ENCODE measurements at regions not wholly inside any gene's neighbourhood (a gene's known extent, or its start where the extent isn't known, plus 50 kb on each side); places are given as distances from the start of the nearest gene placed in this dataset.

DNA sequence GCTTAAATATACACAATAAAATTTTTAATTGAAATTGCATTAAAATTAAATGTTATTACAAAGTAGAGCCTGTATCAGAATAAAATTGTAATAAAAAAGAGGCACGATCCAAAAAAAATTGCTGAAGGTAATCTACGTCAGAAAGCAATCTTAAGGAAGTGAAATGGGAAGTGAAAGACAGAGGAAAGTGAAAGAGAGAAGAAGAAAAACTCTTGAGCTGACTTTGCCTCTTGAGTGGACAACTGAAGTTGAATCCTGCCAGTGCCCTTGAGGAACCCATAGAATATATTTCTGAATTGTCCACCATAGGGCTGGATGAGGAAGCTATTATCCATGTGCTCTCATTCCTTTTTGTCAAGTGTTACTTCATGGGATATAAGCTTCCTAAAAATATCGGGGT, 285.1 kb upstream of the STAC start:
- TF ChIP-seq, protein P1, sequence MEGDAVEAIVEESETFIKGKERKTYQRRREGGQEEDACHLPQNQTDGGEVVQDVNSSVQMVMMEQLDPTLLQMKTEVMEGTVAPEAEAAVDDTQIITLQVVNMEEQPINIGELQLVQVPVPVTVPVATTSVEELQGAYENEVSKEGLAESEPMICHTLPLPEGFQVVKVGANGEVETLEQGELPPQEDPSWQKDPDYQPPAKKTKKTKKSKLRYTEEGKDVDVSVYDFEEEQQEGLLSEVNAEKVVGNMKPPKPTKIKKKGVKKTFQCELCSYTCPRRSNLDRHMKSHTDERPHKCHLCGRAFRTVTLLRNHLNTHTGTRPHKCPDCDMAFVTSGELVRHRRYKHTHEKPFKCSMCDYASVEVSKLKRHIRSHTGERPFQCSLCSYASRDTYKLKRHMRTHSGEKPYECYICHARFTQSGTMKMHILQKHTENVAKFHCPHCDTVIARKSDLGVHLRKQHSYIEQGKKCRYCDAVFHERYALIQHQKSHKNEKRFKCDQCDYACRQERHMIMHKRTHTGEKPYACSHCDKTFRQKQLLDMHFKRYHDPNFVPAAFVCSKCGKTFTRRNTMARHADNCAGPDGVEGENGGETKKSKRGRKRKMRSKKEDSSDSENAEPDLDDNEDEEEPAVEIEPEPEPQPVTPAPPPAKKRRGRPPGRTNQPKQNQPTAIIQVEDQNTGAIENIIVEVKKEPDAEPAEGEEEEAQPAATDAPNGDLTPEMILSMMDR (IDR thresholded peaks at IDR 0.05; ENCODE audit: low read length), result no peak
- no peak for TF ChIP-seq EZH2phosphoT487 (IDR thresholded peaks at IDR 0.05; ENCODE audit: low read length)
